ENCODE measurements at regions not wholly inside any gene's neighbourhood (a gene's known extent, or its start where the extent isn't known, plus 50 kb on each side); places are given as distances from the start of the nearest gene placed in this dataset.

DNA sequence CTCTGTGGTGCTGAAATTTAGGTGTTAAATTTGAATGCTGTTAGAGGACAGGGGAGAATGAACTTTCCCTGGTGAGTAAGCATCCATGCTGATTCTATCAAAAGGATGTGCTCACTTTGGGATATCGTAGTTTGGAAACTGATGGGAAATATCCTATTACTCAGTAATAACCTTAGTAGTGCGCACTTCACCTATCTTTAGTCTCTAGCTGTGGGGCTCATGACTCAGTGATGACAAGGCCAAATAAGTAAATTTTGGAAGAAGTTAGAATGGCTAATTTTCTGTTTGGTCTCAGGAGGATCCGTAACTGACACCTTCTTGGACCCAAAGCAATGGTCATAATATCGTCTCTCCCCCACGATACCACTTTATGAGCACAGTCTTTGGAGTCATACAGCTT is 448.4 kb downstream of the PSAT1 start:
- no peak for FAIRE-seq

DNA sequence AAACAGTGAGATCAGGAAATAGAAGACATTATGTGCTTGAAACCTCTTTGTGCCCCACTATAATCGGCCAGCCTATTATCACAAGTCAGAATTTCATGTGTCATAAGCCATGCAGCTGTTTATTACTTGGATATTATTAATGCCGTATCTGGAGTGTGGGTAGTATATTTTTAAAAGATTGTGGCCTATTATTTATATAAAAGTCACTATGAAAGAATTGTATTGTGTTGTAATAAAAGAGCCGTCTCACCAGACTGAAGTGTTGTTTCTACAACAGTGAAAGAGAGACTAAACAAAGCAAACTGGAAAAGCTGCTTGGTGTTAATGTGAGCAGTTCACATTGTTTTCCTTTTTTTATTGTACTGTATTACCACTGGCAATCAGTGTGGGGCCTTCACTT is 449.1 kb downstream of the PSAT1 start:
- FAIRE-seq, result no peak

DNA sequence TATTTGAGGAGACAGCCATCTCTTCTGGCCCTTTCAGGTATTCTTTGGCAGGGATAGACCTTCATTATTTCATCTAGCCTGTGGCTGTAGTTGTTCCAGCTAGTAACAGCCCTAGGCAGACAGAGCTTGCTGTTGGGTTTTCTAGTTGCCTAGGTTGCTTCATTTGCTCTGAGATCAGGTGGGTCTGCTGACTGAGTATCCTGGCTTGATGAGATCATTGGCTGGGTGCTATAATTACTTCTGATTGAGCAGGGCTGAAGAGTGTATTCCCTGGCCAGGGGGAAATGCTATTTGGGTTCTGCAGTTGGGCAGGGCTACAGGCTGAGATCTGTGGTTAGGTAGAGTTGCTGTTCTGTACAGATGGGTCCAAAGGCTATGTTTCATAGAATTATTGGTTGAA is 456.1 kb downstream of the PSAT1 start:
- peak; percentile 30 for FAIRE-seq

GRCh38 chr9:78756813-78757510 is 460.0 kb downstream of the PSAT1 start:
- FAIRE-seq, result no peak

GRCh38 chr9:78763424-78763823 is 466.5 kb downstream of the PSAT1 start:
- FAIRE-seq, result peak; percentile 27

- FAIRE-seq, result no peak
Measured at GRCh38 chr9:78765861-78766260, 468.9 kb downstream of the PSAT1 start.

DNA sequence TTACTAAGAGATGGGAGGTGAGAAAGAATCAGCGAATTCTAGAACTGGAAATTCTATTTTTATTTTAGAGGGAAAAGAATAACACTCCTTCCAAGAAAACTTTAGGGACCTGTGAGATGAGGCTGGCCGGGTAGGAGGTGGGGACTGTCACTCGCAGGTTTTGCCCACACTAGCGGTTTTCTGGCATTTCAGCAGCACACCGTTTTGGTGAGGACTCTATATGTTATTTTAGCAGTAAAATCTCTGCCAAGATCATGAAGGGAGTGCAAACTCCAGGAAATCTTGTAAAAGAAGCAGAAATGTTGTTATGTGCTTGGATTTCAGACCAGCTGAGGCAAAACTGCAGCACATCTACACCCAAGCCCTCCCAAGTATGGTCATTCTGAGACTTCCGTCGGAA is 470.6 kb downstream of the PSAT1 start:
- no peak for FAIRE-seq

DNA sequence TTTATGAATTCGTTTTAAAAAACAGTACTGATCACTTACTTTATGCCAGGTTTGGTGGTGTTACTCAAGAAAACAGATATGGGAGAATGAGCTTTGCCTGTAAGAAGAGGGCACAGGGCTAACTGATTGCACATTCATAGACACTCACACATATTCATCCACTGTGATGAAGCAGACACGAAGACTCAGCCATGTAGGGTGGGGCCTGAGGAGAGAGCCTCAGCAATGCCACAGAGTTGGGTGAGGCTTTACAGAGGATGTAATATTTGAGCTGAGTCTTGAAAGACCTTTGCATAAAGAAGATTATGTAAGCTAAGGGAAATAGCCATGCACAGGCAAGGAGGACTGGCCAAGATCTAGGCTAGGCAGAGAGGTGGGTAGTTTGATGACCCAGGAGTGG is 472.8 kb downstream of the PSAT1 start:
- no peak for FAIRE-seq

- no peak for FAIRE-seq
Measured at GRCh38 chr9:78775211-78775610, 478.3 kb downstream of the PSAT1 start.

- FAIRE-seq, result no peak
Measured at GRCh38 chr9:78775696-78776295, 478.9 kb downstream of the PSAT1 start.

DNA sequence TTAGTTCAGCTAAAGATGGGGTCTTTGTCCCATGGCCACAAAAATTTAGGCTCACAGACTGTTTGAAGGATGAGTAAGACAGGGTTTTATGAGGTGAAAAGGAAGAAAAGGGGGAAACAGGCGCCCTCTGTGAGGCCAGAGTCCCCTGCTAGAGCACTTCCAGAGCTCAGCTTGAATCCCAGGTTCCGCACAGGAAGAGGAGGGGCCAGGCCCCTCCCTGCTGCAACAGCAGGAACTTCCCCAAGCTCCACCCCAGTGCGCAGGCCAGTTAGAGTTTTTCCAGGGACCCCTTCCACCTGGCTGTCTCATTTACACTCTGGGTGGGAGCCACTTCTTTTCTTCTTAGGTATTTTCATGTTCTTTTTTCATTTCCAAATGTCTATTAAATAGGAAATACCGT is 480.8 kb downstream of the PSAT1 start:
- no peak for FAIRE-seq

GRCh38 chr9:78778318-78778717 is 481.4 kb downstream of the PSAT1 start:
- FAIRE-seq, result no peak

- no peak for FAIRE-seq
Measured at GRCh38 chr9:78778861-78779374, 482.0 kb downstream of the PSAT1 start.

DNA sequence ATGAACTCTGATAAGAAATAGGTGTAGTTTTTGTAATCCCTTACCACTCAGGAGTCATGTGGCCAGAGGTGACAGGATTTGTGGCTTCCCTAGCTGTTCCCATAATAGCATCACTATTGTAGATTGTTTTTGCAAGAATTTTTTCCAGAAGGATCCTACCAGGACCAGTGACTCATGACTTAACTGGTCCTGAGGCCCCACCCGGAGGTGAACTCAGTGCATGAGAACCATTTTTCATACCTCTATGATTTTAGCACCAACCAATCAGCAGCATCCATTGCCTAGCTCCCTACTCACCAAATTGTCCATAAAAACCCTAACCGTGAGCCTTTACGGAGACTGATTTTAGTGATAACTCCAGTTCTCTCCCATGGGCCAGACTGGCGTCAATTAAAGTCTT is 484.8 kb downstream of the PSAT1 start:
- FAIRE-seq, result no peak

GRCh38 chr9:78782234-78782633 is 485.3 kb downstream of the PSAT1 start:
- no peak for FAIRE-seq

- peak; percentile 76 for FAIRE-seq
Measured at GRCh38 chr9:78782858-78783257, 485.9 kb downstream of the PSAT1 start.

DNA sequence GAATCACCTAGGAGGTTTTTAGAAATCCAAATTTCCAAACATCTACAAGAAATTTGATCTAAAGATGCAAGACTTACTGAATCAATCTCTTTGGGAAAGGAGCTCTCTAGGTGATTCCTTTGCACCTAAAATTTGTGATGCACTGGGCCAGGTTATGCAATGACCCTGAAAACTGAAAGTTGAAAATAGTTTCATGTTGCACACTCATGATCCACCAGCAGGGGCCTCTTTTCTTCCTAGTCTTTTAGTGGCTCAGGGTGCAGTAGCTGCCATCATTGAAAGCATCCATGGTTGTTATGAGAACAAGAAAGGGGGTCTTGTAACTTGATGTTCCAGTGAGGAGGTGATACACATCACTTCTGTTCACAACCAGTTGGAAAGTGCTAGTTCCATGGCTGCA is 486.8 kb downstream of the PSAT1 start:
- no peak for FAIRE-seq

DNA sequence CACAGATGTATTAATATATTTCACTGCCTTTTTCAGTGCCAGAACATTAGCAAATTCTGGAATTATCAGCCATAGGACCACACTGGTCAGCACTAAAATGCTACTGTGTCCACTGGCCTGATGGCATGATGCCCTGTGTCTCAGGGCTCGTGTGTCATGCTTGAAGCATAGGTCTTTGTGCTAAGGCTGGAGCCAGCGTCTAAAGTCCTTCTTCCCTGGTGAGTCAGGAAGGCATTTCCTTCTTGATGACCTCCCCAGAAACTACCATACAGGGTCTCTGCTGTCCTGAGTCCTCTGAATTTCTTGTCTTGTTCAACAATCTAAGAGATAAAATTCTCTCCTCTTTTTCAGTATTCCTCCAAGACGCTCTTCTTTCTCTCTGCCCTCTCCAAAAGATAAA is 489.9 kb downstream of the PSAT1 start:
- FAIRE-seq, result no peak

DNA sequence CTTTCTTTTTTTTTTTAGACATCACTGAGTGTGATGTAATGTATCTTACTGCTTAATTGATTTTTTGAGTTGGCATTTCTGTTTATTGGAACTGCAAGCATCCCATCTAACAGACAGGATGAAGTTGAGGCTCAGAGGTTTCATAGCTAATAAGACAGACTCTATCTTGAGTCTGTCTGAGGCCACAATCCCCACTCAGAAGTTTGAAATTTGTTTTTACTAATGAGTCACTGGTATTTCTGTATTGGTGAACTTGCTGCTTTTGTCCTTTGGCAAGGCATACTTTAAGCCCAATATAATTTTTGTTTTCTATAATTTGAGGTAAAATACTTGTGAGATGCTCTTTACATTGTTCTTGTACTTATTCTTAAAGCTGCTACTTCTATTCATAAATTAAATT is 491.2 kb downstream of the PSAT1 start:
- FAIRE-seq, result no peak

- FAIRE-seq, result no peak
Measured at GRCh38 chr9:78791779-78792178, 494.9 kb downstream of the PSAT1 start.

DNA sequence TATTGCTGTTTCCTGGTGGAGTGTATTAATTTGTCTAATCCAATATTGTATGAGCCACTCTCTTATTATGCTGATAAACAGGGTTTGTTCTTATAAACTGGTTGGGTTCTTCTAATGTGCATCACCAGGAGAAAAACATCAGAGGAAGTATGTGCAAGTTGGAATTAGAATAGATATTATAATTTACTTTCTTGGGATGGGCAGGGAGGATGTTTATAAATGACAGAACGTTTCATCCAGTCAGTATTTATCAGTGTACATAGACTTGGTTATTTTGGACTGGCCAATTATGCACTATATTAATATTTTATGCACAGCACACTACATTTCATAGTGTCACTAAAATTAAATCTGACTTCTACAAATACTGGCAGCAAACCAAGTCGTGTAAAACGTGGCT is 495.8 kb downstream of the PSAT1 start:
- no peak for FAIRE-seq

DNA sequence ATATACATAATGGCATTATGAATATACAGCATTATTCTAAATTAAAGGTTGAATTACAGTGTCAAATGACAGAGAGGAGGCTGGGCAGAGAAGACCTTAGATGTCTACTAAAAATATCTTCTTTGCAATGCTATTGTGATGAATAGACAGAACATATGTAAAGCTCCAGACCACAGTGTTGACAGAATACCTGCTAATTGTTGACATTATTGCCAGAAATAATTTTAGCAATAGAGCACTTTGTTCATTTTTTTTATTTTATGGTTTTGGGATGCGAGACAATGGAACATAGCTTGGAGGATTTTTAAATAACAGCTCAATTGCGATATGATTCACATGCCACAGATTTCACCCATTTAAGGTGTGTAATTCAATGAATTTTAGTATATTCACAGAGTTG is 508.8 kb downstream of the PSAT1 start:
- no peak for FAIRE-seq

- FAIRE-seq, result no peak
Measured at GRCh38 chr9:78806492-78807160, 509.7 kb downstream of the PSAT1 start.

- FAIRE-seq, result no peak
Measured at GRCh38 chr9:78807286-78807685, 510.4 kb downstream of the PSAT1 start.

Measured in islet of Langerhans (tissue), 1 donor.